Hematopoietic multipotent progenitor cell (in vitro differentiated cells): ENCODE measurements at regions not wholly inside any gene's neighbourhood (a gene's known extent, or its start where the extent isn't known, plus 50 kb on each side); places are given as distances from the start of the nearest gene placed in this dataset.
"Not testable (repeated sequence)": the region's sequence is repeated elsewhere in the genome, so short reads cannot be mapped to it uniquely, and the experiment has no call there.

Experiments used
- DNase-seq, 3 donors: peaks; one replicate each; pipeline ENCODE4 v3.0.0-alpha.2; 2011 to 2015; ENCODE audit warnings: low read depth in 2 of 3, low spot score in 2 of 3

DNA sequence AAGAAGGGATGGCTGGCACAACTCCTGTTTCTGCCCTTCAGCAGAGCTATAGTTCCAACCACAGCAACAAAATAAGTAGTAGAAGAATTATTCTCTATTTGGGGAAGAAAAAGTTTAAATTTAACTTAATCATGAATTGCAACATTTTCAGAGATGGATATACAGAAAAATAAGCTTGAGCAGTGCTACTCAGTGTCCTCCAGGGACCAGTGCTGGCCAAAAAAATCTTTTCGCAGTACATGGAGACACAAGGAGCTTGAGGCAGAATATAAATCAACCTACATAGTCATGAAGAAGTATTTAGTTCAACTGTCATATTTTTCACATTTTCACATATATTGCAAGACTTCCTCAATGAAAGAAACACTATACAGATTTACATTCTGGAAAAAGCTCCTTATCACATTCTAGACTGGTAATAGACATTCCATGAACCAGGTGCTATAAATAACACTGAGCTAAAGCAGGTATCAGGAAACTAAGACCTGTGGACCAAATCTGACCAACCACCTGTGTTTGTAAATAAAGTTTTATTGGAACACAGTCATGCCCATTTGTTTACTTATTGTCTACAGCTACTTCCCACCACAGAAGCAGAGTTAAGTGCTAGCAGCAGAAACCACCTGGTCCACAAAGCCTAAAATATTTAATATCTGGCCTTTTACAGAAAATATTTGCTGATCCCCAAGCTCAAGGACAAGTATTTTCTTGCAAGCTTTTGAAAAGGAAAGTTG, 101.9 kb downstream of the RGS21 start:
- DNase-seq = no peak

DNA sequence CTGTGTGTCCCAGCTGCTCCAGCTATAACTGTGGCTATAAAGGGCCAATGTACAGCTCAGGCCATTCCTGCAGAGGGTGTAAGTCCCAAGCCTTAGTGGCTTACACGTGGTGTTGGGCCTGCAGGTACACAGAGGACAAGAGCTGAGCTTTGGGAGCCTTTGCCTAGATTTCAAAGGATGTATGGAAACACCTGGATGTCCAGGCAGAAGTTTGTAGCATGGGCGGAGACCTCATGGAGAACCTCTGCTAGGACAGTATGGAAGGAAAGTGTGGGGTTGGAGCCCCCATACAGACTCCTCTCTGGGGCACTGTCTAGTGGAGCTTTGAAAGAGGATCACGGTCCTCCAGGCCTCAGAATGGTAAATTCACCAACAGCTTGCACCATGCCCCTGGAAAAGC, 113.9 kb downstream of the RGS21 start:
- DNase-seq = no peak

DNA sequence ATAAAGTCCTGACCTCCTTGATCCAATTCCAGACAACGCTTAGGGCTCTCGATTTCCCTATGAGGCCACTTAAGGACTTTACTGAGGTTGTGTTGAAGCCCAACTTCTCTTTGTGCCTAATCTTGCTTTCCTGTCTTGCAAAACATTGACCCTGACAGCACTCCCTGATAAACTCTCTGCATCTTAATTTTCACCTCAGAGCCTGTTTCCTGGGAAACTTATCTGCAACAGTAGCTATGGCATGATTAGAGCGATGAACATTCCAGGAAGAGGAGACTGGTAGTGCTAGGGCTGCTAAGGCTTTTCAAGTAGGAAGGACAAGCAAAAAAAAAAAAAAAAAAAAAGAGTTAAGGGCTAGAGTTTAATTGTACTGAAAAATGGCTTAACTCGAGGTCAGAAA, 118.9 kb downstream of the RGS21 start:
- no peak for DNase-seq

DNA sequence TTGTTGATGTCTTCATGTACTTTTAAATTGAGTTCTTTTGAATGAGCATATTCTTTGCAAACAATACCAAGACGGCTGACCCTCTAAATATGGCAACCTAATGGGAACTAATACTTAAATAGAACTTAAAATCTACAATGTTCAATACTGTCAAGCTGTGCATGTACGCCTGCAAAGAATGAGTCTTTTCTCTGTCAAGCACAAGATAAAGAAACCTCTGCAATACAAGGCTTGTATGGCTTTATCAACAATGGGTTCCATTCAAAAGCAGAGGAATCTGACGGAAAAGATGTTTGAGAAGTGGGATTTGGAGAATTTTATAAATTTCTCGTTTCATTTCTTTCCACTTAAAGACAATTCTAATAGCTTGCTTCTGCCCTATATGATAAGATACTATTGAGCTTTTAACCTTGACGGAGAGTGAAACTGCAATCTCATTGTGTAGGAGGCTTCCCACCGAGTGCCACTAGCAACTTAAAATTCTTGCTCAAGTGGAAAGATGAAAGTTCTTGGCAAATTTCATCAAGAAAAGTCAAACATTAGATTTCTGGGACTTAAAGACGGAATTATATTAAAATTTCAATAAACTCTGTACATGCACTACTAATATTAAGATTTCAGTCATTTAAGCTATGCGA, 119.8 kb downstream of the RGS21 start:
- DNase-seq = no peak

DNA sequence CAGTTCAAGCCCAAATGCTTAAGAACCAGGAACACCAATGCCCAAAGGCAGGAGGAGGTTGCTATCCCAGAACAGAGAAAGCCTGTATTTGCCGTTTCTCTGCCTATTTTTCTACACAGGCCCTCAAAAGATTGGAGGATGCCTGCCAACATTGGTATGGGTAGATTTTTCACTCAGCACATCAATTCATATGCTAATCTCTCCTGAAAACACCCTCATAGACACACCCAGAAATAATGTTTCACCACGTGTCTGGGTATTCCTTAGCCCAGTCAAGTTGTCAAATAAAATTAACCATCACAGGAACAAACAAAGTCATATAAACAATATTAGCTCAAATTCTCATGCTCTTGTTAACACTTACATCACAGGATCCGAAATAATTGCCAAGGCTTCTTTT, 121.9 kb downstream of the RGS21 start:
- DNase-seq = no peak

DNA sequence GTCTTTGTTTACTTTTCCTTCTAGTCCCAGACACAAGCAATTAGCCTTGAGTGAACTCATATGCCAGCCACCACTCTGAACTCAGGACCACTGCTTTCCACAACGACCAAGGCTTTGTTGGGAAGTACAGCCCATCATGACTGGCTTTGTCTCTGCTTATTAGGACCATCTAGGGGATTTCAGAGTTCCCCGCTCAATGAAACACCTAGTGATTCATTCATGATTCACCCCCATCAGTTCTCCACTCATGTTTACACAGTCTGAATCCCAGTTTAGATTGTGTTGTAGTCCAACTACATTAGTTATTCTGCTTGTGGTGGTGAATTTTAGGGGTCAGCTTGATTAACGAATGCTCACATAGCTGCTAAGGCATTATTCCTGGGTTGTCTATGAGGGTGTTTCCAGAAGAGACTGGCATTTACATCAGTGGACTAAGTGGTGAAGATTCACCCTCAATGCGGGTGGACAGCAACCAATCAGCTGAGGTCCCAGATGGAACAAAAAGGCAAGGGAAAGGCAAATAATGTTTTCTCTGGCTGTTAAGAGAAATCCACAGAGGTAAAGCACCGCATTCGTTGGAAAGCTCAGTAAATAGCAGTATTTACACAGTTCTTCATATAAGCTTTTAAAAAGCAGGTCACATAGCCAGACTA, 122.7 kb downstream of the RGS21 start:
- DNase-seq = no peak

DNA sequence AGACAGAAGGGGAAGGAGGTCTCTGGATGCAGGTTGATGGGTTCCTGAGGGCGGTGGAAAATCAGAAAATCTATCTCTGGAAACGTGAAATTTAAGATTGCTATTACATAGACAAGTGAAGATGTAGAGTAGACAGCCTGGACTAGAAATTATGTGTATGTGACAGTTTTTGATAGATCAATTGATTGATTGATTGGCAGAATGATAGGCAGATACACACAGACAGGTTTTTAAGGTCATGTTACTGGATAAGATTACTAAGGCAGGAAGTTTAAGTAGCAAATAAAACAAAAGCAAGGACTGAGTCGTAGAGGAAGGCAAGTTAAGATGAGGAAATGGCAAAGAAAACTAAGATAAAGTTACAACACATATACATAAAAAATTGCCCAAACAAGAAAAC, 124.7 kb downstream of the RGS21 start:
- no peak for DNase-seq

DNA sequence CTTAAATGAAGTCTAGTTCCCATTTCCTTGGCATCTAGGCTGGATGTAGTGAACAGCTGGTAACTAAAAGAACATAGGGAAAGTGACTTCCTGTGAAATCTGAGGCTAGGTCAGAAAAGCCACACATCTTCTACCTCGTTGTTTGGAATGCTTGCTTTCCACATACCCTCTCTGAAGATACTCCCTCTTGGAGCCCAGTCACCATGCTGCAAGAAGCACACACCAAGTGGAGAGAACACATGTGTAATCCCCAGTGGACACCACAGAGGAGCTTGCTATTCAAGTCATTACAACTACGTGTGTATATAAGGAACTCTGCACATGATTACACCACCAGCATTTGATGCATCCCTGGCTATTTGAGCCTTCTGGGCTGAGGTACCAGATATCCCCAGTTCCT, 125.9 kb downstream of the RGS21 start:
- DNase-seq = no peak

DNA sequence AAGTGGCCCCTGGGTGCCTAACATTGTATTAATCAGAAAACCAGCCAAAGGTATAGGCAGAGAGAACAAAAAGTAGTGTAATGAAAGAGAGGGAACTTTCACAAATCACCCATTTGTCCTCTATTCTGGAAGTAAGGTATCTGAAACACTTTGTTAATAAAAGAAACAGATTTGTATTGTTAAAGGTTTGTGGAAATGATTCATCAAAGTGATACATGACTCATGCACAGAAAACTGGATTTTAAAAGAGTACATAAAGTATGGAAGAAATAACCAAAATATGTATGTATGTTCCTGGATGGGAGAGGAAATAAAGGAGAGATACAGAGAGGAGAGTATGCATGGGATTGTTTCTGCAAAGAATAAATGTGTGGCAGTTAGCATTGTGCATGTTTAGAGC, 126.8 kb downstream of the RGS21 start:
- no peak for DNase-seq

DNA sequence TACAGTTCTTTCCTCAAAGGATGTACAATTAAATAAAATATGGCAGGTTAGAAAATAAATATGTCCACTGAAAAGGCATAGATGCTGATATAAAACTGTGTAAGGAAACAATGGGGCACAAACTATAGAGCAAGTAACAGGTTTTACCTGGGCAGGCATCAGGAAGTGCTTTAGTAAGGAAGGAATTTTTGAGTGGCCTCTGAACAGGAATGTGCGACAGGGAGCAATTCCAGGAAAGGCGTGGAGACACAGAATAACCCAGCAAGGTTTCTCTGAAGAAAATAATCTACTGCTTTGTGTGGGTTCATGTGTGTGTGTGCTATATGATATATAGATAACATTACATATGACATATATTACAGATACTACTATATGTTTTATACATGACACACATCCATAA, 128.4 kb downstream of the RGS21 start:
- DNase-seq = no peak

DNA sequence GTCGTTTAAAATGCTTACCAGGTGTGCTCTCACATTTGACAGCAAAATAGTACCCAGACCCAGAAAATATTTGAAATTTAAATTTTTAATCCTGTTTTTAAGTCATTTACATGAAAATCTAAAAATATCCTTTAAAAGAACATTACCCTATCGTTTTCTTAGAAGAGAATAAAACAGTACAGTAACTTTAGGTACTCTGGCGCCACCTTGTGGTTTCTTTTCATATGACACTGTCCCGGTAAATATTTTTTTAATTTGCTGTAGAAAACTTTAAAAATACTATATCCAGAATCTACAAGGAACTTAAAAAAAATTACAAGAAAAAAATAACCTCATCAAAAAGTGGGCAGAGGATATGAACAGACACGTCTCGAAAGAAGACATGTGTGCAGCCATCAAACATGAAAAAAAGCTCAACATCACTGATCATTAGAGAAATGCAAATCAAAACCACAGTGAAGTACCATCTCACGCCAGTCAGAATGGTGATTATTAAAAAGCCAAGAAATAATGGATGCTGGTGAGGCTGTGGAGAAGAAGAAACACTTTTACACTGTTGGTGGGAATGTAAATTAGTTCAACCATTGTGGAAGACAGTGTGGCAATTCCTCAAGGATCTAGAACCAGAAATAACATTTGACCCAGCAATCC, 129.2 kb downstream of the RGS21 start:
- DNase-seq = peak; percentile 30 to 69 (median 31)

DNA sequence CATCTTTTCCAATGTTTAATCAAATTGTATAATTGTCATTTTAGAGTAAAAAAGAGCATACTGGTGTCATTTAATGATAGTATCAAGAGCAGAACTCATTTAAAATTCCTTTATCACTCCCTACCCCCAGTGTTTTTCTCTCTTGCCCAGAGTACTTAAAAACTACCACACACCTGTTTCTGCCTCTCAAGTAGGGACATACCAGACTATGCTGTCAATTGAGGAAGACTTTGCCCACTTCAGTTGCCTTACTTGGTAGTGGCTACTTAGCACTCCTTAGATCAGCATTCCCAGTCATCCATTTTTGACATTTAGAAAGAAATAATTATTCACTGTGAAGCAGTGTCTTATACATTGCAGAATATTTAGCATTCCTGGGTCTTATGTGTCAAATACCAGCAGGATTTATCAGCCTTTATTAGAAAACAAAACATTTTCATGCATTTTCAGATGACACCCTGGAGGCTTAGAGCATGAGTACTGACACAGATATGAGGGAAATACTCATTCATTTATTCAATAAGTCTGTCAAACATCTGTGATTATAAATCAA, 127.5 kb upstream of the RGS1 start:
- no peak for DNase-seq

DNA sequence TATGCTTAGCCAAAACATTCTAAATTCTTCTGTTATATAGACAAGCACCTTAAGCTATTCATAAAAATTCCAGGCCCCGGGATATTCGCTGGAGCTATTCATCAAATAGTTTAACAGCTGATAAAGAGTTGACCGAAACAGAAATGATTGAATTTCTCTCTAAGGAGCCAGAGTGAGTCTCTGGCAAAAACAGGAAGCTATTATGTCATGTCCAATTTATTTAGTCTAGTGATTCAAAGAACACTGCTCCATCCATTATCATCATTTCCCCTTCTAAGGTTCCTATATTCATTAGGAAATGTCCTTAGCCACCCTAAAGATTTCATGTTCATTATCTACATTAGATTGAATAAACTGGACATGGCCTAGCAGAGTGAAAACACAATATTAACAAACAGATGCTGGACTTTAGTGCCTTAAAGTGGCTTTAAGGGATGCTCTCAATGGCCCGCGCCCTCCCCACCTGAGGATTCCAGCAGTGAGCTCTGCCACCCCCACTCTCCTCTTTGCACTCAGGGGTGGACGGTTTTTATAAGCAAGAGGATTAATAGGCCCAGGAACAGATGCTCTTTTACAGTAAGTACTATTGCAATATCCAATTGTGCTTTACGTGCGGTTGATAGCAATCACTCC, 122.1 kb upstream of the RGS1 start:
- no peak for DNase-seq

DNA sequence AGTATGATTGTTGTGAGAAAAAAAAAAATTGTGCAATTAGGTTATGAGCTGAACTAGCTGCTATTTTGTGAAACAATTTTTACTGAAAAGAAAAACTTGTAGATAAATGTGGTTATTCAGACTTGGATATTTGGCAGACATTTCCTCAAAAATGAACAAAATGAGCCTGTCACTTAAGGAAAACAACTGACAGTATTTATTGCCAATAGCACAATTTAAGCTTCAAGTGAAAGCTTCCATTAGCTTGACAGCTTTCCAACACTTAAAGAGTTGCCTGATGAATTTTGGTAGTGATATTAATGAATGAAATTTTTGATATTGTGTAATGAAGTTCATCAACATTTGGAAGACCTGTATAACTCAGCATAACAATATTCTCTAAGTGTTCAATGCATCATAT, 116.1 kb upstream of the RGS1 start:
- no peak for DNase-seq

DNA sequence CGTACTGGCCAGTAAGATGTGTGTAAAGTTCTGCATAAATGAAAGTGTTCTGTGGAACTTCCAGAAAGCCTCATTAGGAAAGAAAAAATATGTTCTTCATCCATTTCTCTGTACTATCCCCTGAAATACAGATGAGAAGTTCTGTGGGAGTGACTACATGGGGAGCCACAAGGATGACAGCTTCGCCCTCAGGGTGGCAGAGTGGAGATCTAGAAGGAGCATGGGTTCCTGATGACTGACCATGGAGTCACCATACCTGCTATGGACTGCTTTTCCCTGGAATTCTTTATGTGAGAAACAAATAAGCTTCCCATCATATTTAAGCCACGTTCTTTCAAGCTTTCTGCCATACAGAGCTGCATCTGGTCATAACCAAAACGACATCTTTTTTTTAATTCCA, 113.9 kb upstream of the RGS1 start:
- DNase-seq = no peak

DNA sequence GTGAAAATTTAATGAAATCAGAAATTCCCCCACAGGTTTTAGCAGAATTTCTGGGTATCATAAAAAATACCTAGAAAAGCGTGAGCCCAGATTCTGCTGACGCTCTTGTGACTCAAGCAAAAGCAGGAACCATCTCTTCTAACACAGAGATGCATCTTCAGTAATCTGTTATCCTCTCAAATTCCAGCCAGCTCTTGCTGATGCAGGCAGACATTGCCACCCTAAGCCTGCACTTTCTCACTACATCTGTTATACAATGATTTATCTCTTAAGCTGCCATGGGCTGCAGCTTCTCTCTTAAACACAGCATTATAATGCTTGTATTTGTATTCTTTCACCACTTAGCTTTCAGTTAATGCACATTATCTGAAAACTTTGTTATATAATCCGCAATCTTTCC, 113.0 kb upstream of the RGS1 start:
- no peak for DNase-seq

DNA sequence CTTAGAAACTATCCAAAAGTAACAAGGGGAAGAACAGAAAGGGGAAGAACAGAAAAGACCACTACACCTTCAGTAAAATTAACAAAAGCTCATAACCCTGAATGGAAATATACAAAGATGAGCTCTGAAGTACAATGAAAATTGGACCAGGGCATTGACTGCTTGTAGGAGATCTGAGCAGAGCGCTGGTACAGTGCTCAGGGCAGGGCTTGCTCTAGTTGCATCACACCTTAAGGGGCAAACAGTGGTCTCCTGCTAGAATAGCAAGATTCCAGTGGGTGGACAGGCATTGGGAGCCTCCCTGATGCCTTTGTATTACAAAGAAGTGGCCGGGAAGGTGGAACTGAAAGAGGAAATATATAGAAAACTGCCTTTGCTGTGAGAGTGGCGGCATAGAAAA, 111.9 kb upstream of the RGS1 start:
- no peak for DNase-seq

DNA sequence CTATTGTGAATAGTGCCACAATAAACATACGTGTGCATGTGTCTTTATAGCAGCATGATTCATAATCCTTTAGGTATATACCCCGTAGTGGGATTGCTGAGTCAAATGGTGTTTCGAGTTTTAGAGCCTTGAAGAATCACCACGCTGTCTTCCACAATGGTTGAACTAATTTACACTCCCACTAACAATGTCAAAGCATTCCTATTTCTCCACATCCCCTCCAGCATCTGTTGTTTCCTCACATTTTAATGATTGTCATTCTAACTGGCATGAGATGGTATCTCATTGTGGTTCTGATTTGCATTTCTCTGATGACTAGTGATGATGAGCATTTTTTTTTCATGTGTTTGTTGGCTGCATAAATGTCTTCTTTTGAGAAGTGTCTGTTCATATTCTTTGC, 110.4 kb upstream of the RGS1 start:
- not testable (repeated sequence) for DNase-seq

DNA sequence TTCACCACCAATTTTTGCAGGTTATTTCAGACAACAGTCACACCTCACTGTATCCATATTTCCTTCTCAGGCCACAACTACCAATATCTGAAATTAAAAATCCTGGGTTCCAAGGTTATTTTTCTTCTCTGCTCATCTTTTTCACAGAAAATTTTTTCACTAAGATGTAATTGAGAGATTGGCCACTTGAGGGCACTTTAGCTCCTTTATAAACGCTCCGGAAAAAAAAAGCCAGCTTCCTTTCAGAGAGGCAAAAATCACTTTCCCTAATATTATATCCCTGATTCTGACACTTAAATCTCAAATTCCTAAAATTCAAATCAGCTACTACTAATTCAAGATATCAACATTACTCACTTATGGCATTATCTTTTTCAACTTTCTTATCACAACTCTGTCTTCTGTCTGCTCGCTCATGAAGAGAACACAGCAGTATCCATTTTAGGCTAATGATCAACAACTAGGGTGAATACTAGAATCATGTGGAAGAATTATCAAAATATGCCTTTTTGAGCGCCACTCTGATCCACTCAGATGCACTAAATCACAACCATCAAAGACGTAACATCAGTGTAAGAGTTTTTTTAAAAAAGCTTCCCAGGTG, 101.4 kb upstream of the RGS1 start:
- DNase-seq = peak; percentile 21 to 64 (median 26)

DNA sequence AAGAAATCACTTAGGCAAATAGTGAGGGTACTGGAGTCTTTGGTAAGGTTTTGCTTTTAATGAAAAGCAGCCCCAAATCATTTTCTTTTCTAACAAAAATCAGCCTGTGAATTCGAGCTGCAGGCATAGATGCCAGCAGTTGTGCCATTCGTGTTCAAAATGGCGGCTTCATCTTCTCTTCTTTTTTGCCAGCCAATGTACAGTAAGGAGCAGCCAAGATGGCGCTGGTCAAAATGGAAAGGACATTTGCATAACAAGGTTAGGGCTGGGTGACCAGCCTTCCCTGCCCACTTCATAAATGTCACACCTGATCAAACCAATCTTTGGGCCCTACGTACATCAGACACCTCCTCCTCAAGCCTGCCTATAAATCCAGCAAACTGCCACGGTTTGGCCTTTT, 100.2 kb upstream of the RGS1 start:
- no peak for DNase-seq

DNA sequence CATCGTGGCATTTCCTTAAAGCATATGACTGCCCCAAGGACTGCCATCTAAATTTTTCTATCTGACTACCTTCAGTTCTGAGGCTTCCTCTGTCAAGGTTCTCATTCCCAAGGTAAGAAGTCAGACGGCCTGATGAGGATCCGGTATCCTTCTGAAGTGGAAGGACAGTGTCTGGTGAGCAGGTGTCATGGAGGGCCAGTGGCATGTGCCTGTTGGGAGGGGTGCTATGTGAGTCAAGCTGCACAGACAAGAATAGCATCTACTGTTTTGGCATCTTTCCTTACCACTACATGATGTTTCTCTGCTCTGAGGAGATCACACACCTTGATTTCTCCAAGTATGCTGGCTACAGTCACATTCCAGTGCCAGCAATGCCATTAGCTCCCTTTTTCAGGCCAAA, 99.6 kb upstream of the RGS1 start:
- no peak for DNase-seq
